ENCODE measurements at regions not wholly inside any gene's neighbourhood (a gene's known extent, or its start where the extent isn't known, plus 50 kb on each side); places are given as distances from the start of the nearest gene placed in this dataset.

GRCh38 chr4:79514621-79515329 lies 106.7 kb upstream of the GK2 start:
- Histone ChIP-seq H3K4me1 (no peaks in the 10 kb centered on the region), H3K9me3 (no peaks in the 10 kb centered on the region), H3K27me3 (no peaks in the 10 kb centered on the region), H3K4me3 (no peak overlapping the region), H3K27ac (no peak overlapping the region), H3K36me3 (no peaks in the 10 kb centered on the region)
- no peak for TF ChIP-seq CTCF (IDR thresholded peaks at IDR 0.05)
- intact Hi-C loops (cut with DNase I): no loop called here
- DNase-seq: no peak
- no peak for ATAC-seq

DNA sequence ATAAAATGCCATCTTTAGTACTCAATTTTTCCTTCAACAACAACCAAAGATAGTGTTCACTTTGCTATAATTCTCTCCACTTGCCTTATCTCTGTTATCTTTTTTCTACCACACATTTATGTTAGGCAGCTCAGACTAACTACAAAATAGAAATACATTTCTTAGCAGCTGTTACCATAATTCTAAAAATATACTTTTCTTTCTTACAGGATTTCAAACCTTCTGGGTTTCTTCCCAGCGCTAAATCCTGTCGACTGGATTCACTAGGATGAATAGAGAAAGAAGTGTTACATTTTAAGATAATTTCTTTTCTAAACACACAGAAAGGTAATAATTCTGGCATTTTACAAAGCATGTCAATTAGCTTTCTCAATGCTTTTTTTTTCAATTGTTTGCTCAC lies 105.5 kb upstream of the GK2 start:
- H3K4me3 ChIP-seq: no peak overlapping the region
- ATAC-seq (no peak), DNase-seq (no peak)
- H3K27ac ChIP-seq: no peak overlapping the region
- H3K36me3 ChIP-seq: no peaks in the 10 kb centered on the region
- no peaks in the 10 kb centered on the region for H3K9me3 ChIP-seq
- H3K4me1 ChIP-seq: no peaks in the 10 kb centered on the region
- no peak for TF ChIP-seq CTCF (IDR thresholded peaks at IDR 0.05)
- H3K27me3 ChIP-seq: no peaks in the 10 kb centered on the region
- intact Hi-C loops (cut with DNase I): no loop called here

DNA sequence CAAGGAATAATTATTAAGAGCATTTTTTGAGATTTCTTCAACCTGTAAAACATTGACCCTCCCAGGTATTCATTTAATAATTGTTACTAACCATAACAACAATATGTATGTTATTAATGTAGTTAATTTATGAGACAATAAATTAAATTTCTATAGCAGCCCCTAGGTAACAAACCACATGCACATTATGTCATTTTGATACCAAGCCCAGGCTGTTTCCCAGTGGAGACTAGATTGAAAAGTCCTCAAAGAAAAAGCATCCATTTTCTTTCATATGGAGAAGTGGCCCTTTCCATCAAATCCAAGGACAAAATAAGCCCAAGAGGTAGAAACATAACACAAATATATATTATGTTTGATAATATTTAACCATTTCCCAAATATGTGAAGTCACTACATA lies 104.3 kb upstream of the GK2 start:
- no peak for DNase-seq
- H3K36me3 ChIP-seq: no peaks in the 10 kb centered on the region
- TF ChIP-seq CTCF (IDR thresholded peaks at IDR 0.05): no peak
- no peak for ATAC-seq
- no peak overlapping the region for H3K4me3 ChIP-seq
- H3K9me3 ChIP-seq: no peaks in the 10 kb centered on the region
- H3K27ac ChIP-seq: no peak overlapping the region
- intact Hi-C loops (cut with DNase I): no loop called here
- H3K27me3 ChIP-seq: no peaks in the 10 kb centered on the region
- H3K4me1 ChIP-seq: no peaks in the 10 kb centered on the region

GRCh38 chr4:79502081-79502480 lies 94.1 kb upstream of the GK2 start:
- TF ChIP-seq CTCF (IDR thresholded peaks at IDR 0.05): no peak
- intact Hi-C loops (cut with DNase I): no loop called here
- no peaks in the 10 kb centered on the region for H3K4me1 ChIP-seq
- no peak for DNase-seq
- no peak overlapping the region for H3K27ac ChIP-seq
- no peaks in the 10 kb centered on the region for H3K36me3 ChIP-seq
- H3K27me3 ChIP-seq: no peaks in the 10 kb centered on the region
- ATAC-seq: no peak
- no peak overlapping the region for H3K4me3 ChIP-seq
- H3K9me3 ChIP-seq: no peaks in the 10 kb centered on the region

DNA sequence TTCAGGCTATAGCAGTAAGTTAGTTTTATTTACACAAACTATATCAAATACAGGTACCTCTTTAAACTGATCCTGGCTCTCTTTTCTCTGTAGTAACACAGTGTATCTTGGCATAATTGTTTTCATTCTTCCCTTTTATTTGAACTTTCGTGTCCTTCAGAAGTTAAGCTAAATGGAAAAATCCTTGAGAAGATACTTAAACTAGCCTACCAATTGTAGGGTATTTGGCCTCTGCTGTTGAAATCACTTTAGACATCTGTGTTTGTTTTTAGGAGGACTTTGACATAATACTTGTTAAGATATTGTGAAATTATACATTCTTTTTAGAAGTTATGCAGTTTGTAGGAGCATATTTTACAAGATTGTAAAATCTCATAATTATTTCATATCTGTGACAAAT lies 90.3 kb upstream of the GK2 start:
- TF ChIP-seq CTCF (IDR thresholded peaks at IDR 0.05): no peak
- DNase-seq (peak in 1 of 4 donors; percentile 14), ATAC-seq (peak; percentile 94)
- H3K36me3 ChIP-seq: no peaks in the 10 kb centered on the region
- H3K27ac ChIP-seq: no peak overlapping the region
- no peaks in the 10 kb centered on the region for H3K4me1 ChIP-seq
- no peaks in the 10 kb centered on the region for H3K9me3 ChIP-seq
- no peaks in the 10 kb centered on the region for H3K27me3 ChIP-seq
- H3K4me3 ChIP-seq: no peak overlapping the region
- intact Hi-C loops (cut with DNase I): no loop called here

Data from left lung (tissue), 4 donors.